ENCODE measurements at regions not wholly inside any gene's neighbourhood (a gene's known extent, or its start where the extent isn't known, plus 50 kb on each side); places are given as distances from the start of the nearest gene placed in this dataset.

DNA sequence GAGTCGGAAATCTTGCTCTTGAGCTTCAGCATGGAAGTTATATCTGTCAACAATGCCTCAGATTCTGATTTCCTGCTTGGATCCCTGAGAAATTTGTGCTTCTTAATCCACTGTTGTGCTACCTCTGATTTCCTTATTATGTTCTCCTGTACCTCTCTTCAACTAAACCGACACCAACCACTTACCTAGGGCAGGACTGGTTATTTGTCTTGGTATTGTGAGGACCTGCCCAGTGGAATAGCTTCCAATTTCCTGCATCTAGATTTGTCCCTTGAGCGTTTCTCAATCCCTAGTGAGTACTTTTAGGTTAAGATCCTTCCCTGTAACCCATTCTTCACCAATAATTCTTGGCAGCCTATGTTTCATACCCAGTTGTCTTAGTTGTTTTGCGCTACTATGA is 720.5 kb upstream of the ZNF385D start:
- Histone ChIP-seq H4K20me1 (ENCODE audit: control insufficient read depth, insufficient read depth, insufficient read length) (no peaks in the 10 kb centered on the region), H2BK12ac (ENCODE audit: insufficient read length, low read depth, low read length) (no peak overlapping the region), H3K23ac (ENCODE audit: insufficient read length, low read depth, low read length) (no peak overlapping the region), H3K18ac (ENCODE audit: insufficient read length, low read depth, low read length) (no peak overlapping the region), H3K27me3 (ENCODE audit: insufficient read depth, low read length) (no peaks in the 10 kb centered on the region), H3K79me1 (ENCODE audit: insufficient read depth, low read depth, low read length, poor library complexity, severe bottlenecking) (no peaks in the 10 kb centered on the region), H4K8ac (replicated peaks; ENCODE audit: insufficient read length, low read depth, low read length) (no peak overlapping the region), H4K5ac (ENCODE audit: insufficient read length, low read depth, low read length) (no peak overlapping the region), H2AFZ (ENCODE audit: low read length) (no peak overlapping the region), H3K4me2 (ENCODE audit: insufficient read depth, insufficient read length, low read length) (no peak overlapping the region), H3T11ph (ENCODE audit: low read length) (no peak overlapping the region), H3K79me2 (ENCODE audit: insufficient read depth, low read length) (no peaks in the 10 kb centered on the region), H2BK120ac (ENCODE audit: low read depth, low read length, poor library complexity, severe bottlenecking) (no peak overlapping the region), H3K56ac (ENCODE audit: insufficient read length, low read depth, low read length) (no peak overlapping the region), H3K4me1 (ENCODE audit: insufficient read depth, low read length) (no peaks in the 10 kb centered on the region), H2BK15ac (ENCODE audit: low read depth, low read length) (no peak overlapping the region), H4K91ac (ENCODE audit: insufficient read length, low read depth, low read length) (no peak overlapping the region), H2BK5ac (ENCODE audit: insufficient read length, low read length) (no peak overlapping the region), H3K23me2 (ENCODE audit: insufficient read length, low read depth, low read length, poor library complexity, severe bottlenecking) (no peaks in the 10 kb centered on the region), H2BK20ac (ENCODE audit: low read depth, low read length, poor library complexity, severe bottlenecking) (no peak overlapping the region), H3K27ac (ENCODE audit: insufficient read length, low read depth, low read length) (no peak overlapping the region), H2AK5ac (ENCODE audit: insufficient read length, low read length) (no peak overlapping the region), H3K9me3 (ENCODE audit: control insufficient read depth, low read depth, low read length) (no peaks in the 10 kb centered on the region), H3K14ac (ENCODE audit: insufficient read depth, low read length) (no peak overlapping the region), H3K9ac (ENCODE audit: extremely low read depth, insufficient read length, low read length) (no peak overlapping the region), H3K4ac (ENCODE audit: low read depth, low read length) (no peak overlapping the region)
- WGBS (ENCODE audit: extremely low coverage, insufficient read length, low lambda C conversion rate) = no CpG with 5 or more reads among the region's 4 CpGs
- Mint-ChIP-seq H3K4me1 (no peaks in the 10 kb centered on the region), H3K36me3 (ENCODE audit: insufficient read depth in 1 of 3, low read depth in 3 of 3) (no peaks in the 10 kb centered on the region), H3K4me3 (no peak overlapping the region), H3K27me3 (ENCODE audit: low read depth) (no peaks in the 10 kb centered on the region), H3K9me3 (no peaks in the 10 kb centered on the region), H3K27ac (no peak overlapping the region)
- no peak for DNase-seq
- TF ChIP-seq, protein P1, sequence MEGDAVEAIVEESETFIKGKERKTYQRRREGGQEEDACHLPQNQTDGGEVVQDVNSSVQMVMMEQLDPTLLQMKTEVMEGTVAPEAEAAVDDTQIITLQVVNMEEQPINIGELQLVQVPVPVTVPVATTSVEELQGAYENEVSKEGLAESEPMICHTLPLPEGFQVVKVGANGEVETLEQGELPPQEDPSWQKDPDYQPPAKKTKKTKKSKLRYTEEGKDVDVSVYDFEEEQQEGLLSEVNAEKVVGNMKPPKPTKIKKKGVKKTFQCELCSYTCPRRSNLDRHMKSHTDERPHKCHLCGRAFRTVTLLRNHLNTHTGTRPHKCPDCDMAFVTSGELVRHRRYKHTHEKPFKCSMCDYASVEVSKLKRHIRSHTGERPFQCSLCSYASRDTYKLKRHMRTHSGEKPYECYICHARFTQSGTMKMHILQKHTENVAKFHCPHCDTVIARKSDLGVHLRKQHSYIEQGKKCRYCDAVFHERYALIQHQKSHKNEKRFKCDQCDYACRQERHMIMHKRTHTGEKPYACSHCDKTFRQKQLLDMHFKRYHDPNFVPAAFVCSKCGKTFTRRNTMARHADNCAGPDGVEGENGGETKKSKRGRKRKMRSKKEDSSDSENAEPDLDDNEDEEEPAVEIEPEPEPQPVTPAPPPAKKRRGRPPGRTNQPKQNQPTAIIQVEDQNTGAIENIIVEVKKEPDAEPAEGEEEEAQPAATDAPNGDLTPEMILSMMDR (conservative IDR thresholded peaks at IDR 0.05) = no peak
